Body of pancreas (tissue), 4 donors: ENCODE measurements at regions not wholly inside any gene's neighbourhood (a gene's known extent, or its start where the extent isn't known, plus 50 kb on each side); places are given as distances from the start of the nearest gene placed in this dataset.

ENCODE experiments used
- CTCF ChIP-seq, 7 experiments: fragments of 450-650 bp in 4 of 7; fragments of 200-600 bp in 3 of 7; sonication (generic) in 3 of 7; IDR thresholded peaks; one replicate each; pipeline ENCODE4 v1.5.1; 2016 to 2019; ENCODE audit warnings: antibody characterized with exemption in 7 of 7
- POLR2A ChIP-seq, 3 donors: fragments of 450-650 bp; IDR thresholded peaks; one replicate each; pipeline ENCODE4 v1.6.1; 2016; ENCODE audit warnings: antibody characterized with exemption in 3 of 3, mild to moderate bottlenecking in 2 of 3

- TF ChIP-seq POLR2A (IDR thresholded peaks at IDR 0.05) = no peak
- TF ChIP-seq CTCF (IDR thresholded peaks at IDR 0.05) = no peak
These were observed 217.7 kb upstream of the ATXN7L3B start for GRCh38 chr12:74319886-74320285.
